HG03460 (cell line): ENCODE measurements at regions not wholly inside any gene's neighbourhood (a gene's known extent, or its start where the extent isn't known, plus 50 kb on each side); places are given as distances from the start of the nearest gene placed in this dataset.
"Not testable (repeated sequence)": the region's sequence is repeated elsewhere in the genome, so short reads cannot be mapped to it uniquely, and the experiment has no call there.

Source experiments
- ATAC-seq: cut with Tn5 transposase; IDR thresholded peaks from one replicate; pipeline ENCODE4 v1.9.1; 2021; ENCODE audit not compliant: unreplicated experiment

GRCh38 chr6:119442776-119443184 lies 93.2 kb upstream of the MAN1A1 start:
- ATAC-seq, result peak; percentile 54

GRCh38 chr6:119440953-119441352 lies 91.4 kb upstream of the MAN1A1 start:
- no peak for ATAC-seq

- no peak for ATAC-seq
Measured at GRCh38 chr6:119436583-119436982, 87.0 kb upstream of the MAN1A1 start.

- ATAC-seq, result no peak
Measured at GRCh38 chr6:119431799-119432198, 82.2 kb upstream of the MAN1A1 start.

- ATAC-seq, result no peak
Measured at GRCh38 chr6:119430805-119431204, 81.2 kb upstream of the MAN1A1 start.

GRCh38 chr6:119428633-119429032 lies 79.1 kb upstream of the MAN1A1 start:
- no peak for ATAC-seq

- ATAC-seq, result no peak
Measured at GRCh38 chr6:119426619-119427018, 77.1 kb upstream of the MAN1A1 start.

GRCh38 chr6:119423996-119424395 lies 74.4 kb upstream of the MAN1A1 start:
- ATAC-seq, result no peak

- not testable (repeated sequence) for ATAC-seq
Measured at GRCh38 chr6:119418084-119418483, 68.5 kb upstream of the MAN1A1 start.

GRCh38 chr6:119407156-119407555 lies 57.6 kb upstream of the MAN1A1 start:
- ATAC-seq, result no peak

- not testable (repeated sequence) for ATAC-seq
Measured at GRCh38 chr6:119405114-119405513, 55.6 kb upstream of the MAN1A1 start.
